ENCODE measurements at regions not wholly inside any gene's neighbourhood (a gene's known extent, or its start where the extent isn't known, plus 50 kb on each side); places are given as distances from the start of the nearest gene placed in this dataset.

GRCh38 chr6:12527339-12527738 lies 189.2 kb upstream of the PHACTR1 start:
- no peaks in the 10 kb centered on the region for H3K27me3 ChIP-seq (ENCODE audit: insufficient read depth, low read length)
- H3F3A ChIP-seq (ENCODE audit: insufficient read depth, low read length), result no peaks in the 10 kb centered on the region
- no peaks in the 10 kb centered on the region for H3K4me1 ChIP-seq (ENCODE audit: insufficient read depth, low read length, severe bottlenecking)
- H3K79me2 ChIP-seq (ENCODE audit: insufficient read depth, low read length), result no peaks in the 10 kb centered on the region
- no peaks in the 10 kb centered on the region for H4K20me1 ChIP-seq (ENCODE audit: insufficient read depth, low read length)
- H2AFZ ChIP-seq (ENCODE audit: low read length), result no peak overlapping the region
- TF ChIP-seq, protein P1, sequence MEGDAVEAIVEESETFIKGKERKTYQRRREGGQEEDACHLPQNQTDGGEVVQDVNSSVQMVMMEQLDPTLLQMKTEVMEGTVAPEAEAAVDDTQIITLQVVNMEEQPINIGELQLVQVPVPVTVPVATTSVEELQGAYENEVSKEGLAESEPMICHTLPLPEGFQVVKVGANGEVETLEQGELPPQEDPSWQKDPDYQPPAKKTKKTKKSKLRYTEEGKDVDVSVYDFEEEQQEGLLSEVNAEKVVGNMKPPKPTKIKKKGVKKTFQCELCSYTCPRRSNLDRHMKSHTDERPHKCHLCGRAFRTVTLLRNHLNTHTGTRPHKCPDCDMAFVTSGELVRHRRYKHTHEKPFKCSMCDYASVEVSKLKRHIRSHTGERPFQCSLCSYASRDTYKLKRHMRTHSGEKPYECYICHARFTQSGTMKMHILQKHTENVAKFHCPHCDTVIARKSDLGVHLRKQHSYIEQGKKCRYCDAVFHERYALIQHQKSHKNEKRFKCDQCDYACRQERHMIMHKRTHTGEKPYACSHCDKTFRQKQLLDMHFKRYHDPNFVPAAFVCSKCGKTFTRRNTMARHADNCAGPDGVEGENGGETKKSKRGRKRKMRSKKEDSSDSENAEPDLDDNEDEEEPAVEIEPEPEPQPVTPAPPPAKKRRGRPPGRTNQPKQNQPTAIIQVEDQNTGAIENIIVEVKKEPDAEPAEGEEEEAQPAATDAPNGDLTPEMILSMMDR (IDR thresholded peaks at IDR 0.05; ENCODE audit: low read length), result no peak
- TF ChIP-seq EZH2 (IDR thresholded peaks at IDR 0.05; ENCODE audit: borderline replicate concordance, low read length), result no peak
- H3K4me3 ChIP-seq (ENCODE audit: low read depth, low read length, poor library complexity, severe bottlenecking), result no peak overlapping the region
- H3K9me2 ChIP-seq (ENCODE audit: low read depth, low read length), result no peaks in the 10 kb centered on the region
- no peaks in the 10 kb centered on the region for H3K36me3 ChIP-seq (ENCODE audit: insufficient read depth, low read length)
- no peak overlapping the region for H3K27ac ChIP-seq (ENCODE audit: low read depth, low read length, poor library complexity, severe bottlenecking)
- H3K9ac ChIP-seq (ENCODE audit: low read length), result no peak overlapping the region
- H3K9me3 ChIP-seq (ENCODE audit: low read length), result peaks cover 12% of the 10 kb centered on the region
- H3K4me2 ChIP-seq (ENCODE audit: low read length), result no peak overlapping the region

- Histone ChIP-seq H3K79me2 (ENCODE audit: insufficient read depth, low read length) (no peaks in the 10 kb centered on the region), H3K36me3 (ENCODE audit: insufficient read depth, low read length) (no peaks in the 10 kb centered on the region), H3K4me1 (ENCODE audit: insufficient read depth, low read length, severe bottlenecking) (no peaks in the 10 kb centered on the region), H3K9me2 (ENCODE audit: low read depth, low read length) (no peaks in the 10 kb centered on the region), H3K27me3 (ENCODE audit: insufficient read depth, low read length) (no peaks in the 10 kb centered on the region), H3F3A (ENCODE audit: insufficient read depth, low read length) (no peaks in the 10 kb centered on the region), H3K9ac (ENCODE audit: low read length) (no peak overlapping the region), H3K27ac (ENCODE audit: low read depth, low read length, poor library complexity, severe bottlenecking) (no peak overlapping the region), H4K20me1 (ENCODE audit: insufficient read depth, low read length) (no peaks in the 10 kb centered on the region), H3K9me3 (ENCODE audit: low read length) (peaks cover 12% of the 10 kb centered on the region), H3K4me3 (ENCODE audit: low read depth, low read length, poor library complexity, severe bottlenecking) (no peak overlapping the region), H2AFZ (ENCODE audit: low read length) (no peak overlapping the region), H3K4me2 (ENCODE audit: low read length) (no peak overlapping the region)
- no peak for TF ChIP-seq EZH2 (IDR thresholded peaks at IDR 0.05; ENCODE audit: borderline replicate concordance, low read length)
- TF ChIP-seq, protein P1 (IDR thresholded peaks at IDR 0.05; ENCODE audit: low read length), result no peak
Measured at GRCh38 chr6:12528136-12528535, 188.4 kb upstream of the PHACTR1 start.

GRCh38 chr6:12528581-12529363 lies 187.8 kb upstream of the PHACTR1 start:
- Histone ChIP-seq H2AFZ (ENCODE audit: low read length) (0 out of 2 replicates have a peak overlapping the region, but pooled peaks have one; percentile 48), H4K20me1 (ENCODE audit: insufficient read depth, low read length) (no peaks in the 10 kb centered on the region)

More at GRCh38 chr6:12528581-12529363, 187.8 kb upstream of the PHACTR1 start:
- Histone ChIP-seq H3K36me3 (ENCODE audit: insufficient read depth, low read length) (no peaks in the 10 kb centered on the region), H3K79me2 (ENCODE audit: insufficient read depth, low read length) (no peaks in the 10 kb centered on the region), H3K9me3 (ENCODE audit: low read length) (peaks cover 12% of the 10 kb centered on the region), H3K4me3 (ENCODE audit: low read depth, low read length, poor library complexity, severe bottlenecking) (no peak overlapping the region), H3F3A (ENCODE audit: insufficient read depth, low read length) (no peaks in the 10 kb centered on the region), H3K9me2 (ENCODE audit: low read depth, low read length) (no peaks in the 10 kb centered on the region), H3K4me1 (ENCODE audit: insufficient read depth, low read length, severe bottlenecking) (no peaks in the 10 kb centered on the region), H3K4me2 (ENCODE audit: low read length) (no peak overlapping the region), H3K27me3 (ENCODE audit: insufficient read depth, low read length) (no peaks in the 10 kb centered on the region), H3K27ac (ENCODE audit: low read depth, low read length, poor library complexity, severe bottlenecking) (no peak overlapping the region), H3K9ac (ENCODE audit: low read length) (no peak overlapping the region)
- TF ChIP-seq EZH2 (IDR thresholded peaks at IDR 0.05; ENCODE audit: borderline replicate concordance, low read length), result no peak
- TF ChIP-seq, protein P1 (IDR thresholded peaks at IDR 0.05; ENCODE audit: low read length), result no peak
